ENCODE measurements at regions not wholly inside any gene's neighbourhood (a gene's known extent, or its start where the extent isn't known, plus 50 kb on each side); places are given as distances from the start of the nearest gene placed in this dataset.

DNA sequence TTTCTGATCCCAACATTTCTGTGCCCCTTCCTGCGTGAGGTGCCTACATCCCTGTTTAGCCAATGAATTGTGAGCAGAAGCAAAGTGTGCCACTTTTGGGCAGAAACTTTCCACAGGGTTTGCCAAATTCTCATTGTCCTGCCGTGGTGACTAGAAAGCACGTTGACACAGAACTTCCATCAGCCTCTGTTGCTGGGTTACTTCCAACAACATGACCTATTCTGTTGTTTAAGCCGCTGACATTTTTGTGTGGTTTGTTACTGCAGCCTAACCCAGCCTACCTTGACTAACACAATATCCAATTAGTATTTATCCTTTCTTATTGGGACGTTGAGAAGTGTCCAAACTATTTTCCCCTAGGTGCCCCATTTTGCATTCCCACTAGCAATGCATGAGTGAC lies 136.8 kb downstream of the URB2 start:
- no peak overlapping the region for H3K27ac ChIP-seq

DNA sequence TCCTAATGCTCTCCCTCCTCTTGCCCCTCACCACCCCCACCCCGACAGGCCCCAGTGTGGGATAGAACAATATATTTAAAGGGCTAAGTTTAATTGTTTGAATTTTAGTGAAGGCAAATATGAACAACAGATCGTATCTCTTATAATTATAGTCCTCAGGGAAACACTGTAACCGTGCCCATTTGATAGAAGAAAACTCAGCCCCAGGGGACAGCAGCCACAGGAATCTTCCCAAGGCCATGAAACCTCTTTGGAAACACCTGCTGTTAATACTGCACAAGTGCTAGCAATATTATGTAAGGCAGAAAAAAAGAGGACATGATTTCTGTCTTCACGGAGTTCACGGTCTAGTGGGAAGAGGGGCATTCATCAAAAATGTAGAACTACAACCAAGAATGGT lies 142.2 kb downstream of the URB2 start:
- peak overlapping the region; percentile 66 for H3K27ac ChIP-seq
- no peak for TF ChIP-seq CTCF (conservative IDR thresholded peaks at IDR 0.05)
- no peak for TF ChIP-seq ZFX (IDR thresholded peaks at IDR 0.05)

More for the DNA sequence above, 136.8 kb downstream of the URB2 start:
- TF ChIP-seq CTCF (conservative IDR thresholded peaks at IDR 0.05), result no peak
- TF ChIP-seq ZFX (IDR thresholded peaks at IDR 0.05), result no peak

- TF ChIP-seq ZFX (IDR thresholded peaks at IDR 0.05), result no peak
- no peak for TF ChIP-seq CTCF (conservative IDR thresholded peaks at IDR 0.05)
- H3K27ac ChIP-seq, result peak overlapping the region; percentile 66
These were observed 143.0 kb downstream of the URB2 start for GRCh38 chr1:229769006-229769405.

- no peak overlapping the region for H3K27ac ChIP-seq
These were observed 143.8 kb downstream of the URB2 start for GRCh38 chr1:229769809-229770208.

DNA sequence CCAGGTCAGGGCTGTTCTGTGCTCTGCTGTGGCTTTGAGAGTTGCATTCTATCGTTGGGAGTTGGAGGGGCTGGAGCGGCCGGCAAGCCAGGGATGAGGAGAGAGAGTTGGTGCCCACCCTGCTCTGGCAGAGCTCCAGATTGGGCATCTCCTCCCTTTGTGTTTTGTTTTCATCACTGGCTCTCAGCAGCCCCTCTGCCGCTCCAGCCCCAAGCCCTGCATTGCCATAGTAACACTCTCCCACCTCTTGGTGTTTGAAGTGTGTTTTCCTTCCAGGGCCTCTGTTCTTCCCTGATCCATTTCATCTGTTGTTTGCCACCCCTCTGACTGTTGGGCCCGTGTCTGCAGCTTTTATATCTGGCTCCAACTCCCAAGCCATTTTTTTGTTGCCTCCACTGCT lies 152.7 kb downstream of the URB2 start:
- H3K27ac ChIP-seq, result no peak overlapping the region
- TF ChIP-seq CTCF (conservative IDR thresholded peaks at IDR 0.05) (no peak), ZFX (IDR thresholded peaks at IDR 0.05) (no peak)

More at GRCh38 chr1:229769809-229770208, 143.8 kb downstream of the URB2 start:
- no peak for TF ChIP-seq ZFX (IDR thresholded peaks at IDR 0.05)
- no peak for TF ChIP-seq CTCF (conservative IDR thresholded peaks at IDR 0.05)

DNA sequence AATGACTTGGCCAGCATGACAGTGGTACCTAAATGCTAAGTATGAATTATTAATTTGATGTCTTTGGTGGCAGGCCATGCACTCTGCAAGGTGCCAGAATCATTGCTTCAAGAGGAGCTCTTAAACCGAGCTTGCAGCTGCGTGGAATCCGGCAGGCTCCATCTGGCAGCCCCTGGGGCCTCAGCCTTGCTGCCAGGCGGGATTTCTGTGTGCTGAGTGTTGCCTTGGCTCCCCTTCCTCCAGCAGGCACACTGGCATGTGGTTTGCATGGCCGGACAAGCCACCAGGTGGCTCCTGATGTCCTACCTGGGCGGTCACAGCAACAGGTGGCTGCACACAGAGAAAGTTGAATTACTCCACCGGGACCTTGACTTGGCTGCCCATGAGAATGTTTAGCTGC lies 155.4 kb downstream of the URB2 start:
- TF ChIP-seq ZFX (IDR thresholded peaks at IDR 0.05) (no peak), CTCF (conservative IDR thresholded peaks at IDR 0.05) (peak; percentile 62)
- H3K27ac ChIP-seq, result no peak overlapping the region

GRCh38 chr1:229782469-229782868 lies 156.4 kb downstream of the URB2 start:
- TF ChIP-seq CTCF (conservative IDR thresholded peaks at IDR 0.05) (no peak), ZFX (IDR thresholded peaks at IDR 0.05) (no peak)

More at GRCh38 chr1:229782469-229782868, 156.4 kb downstream of the URB2 start:
- H3K27ac ChIP-seq, result no peak overlapping the region
